Memory B cell (primary cell): ENCODE measurements at regions not wholly inside any gene's neighbourhood (a gene's known extent, or its start where the extent isn't known, plus 50 kb on each side); places are given as distances from the start of the nearest gene placed in this dataset.
"Not testable (repeated sequence)": the region's sequence is repeated elsewhere in the genome, so short reads cannot be mapped to it uniquely, and the experiment has no call there.

Source experiments
- ATAC-seq: fragments of 150-1000 bp; cut with Tn5 transposase; 2 replicates; pipeline ENCODE4 v1.10.0; 2021; ENCODE audit warnings: low read depth, mild to moderate bottlenecking, moderate library complexity
- DNase-seq, 2 donors: peaks; one replicate each; pipeline ENCODE4 v3.0.0; 2022; ENCODE audit warnings: low spot score in 2 of 2
- H3K27ac Mint-ChIP-seq: one replicate; pipeline ENCODE4 v1.8.0; 2022; ENCODE audit warnings: mild to moderate bottlenecking, moderate library complexity, mixed read lengths
- H3K27me3 Mint-ChIP-seq: one replicate; pipeline ENCODE4 v1.8.0; 2022; ENCODE audit warnings: mixed read lengths
- H3K36me3 Mint-ChIP-seq: one replicate; pipeline ENCODE4 v1.8.0; 2022; ENCODE audit warnings: mild to moderate bottlenecking, mixed read lengths
- H3K4me1 Mint-ChIP-seq: one replicate; pipeline ENCODE4 v1.8.0; 2022; ENCODE audit warnings: mixed read lengths
- H3K4me3 Mint-ChIP-seq: one replicate; pipeline ENCODE4 v1.8.0; 2022; ENCODE audit warnings: mild to moderate bottlenecking, moderate library complexity, mixed read lengths
- H3K9me3 Mint-ChIP-seq: one replicate; pipeline ENCODE4 v1.8.0; 2022; ENCODE audit warnings: mixed read lengths

- H3K4me1 Mint-ChIP-seq: peaks cover 11% of the 10 kb centered on the region
These were observed 186.2 kb upstream of the TNFAIP3 start for GRCh38 chr6:137680705-137681346.

DNA sequence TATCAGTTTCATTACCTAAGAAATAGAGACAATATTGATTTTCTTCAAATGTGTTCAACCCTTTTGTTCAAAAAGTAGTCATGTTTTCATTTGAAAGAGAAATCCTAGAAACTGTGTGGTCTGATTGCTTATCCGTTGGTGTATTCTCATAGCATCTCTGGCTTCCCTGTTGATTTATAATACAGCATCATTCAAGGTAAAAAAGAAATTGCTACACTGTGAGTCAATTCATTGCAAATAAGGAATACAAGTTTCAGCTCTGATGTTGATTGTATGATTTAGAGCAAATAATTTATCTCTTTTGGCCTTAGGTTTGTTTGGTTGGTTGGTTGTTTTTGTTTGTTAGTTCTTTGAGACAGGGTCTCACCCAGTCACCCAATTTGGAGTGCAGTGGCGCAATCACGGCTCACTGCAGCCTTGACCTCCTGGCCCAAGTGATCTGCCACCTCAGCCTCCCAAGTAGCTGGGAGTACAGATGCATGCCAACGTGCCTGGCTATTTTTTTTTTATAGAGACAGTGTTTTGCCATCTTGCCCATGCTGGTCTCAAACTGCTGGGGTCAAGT lies 185.5 kb upstream of the TNFAIP3 start:
- H3K4me1 Mint-ChIP-seq: peaks cover 11% of the 10 kb centered on the region
- no peaks in the 10 kb centered on the region for H3K9me3 Mint-ChIP-seq
- ATAC-seq (no peak), DNase-seq (no peak)
- no peaks in the 10 kb centered on the region for H3K36me3 Mint-ChIP-seq
- H3K4me3 Mint-ChIP-seq: no peak overlapping the region
- no peak overlapping the region for H3K27ac Mint-ChIP-seq
- H3K27me3 Mint-ChIP-seq: peaks cover 5% of the 10 kb centered on the region

More at GRCh38 chr6:137680705-137681346, 186.2 kb upstream of the TNFAIP3 start:
- no peak for ATAC-seq
- H3K27me3 Mint-ChIP-seq: peaks cover 5% of the 10 kb centered on the region
- no peaks in the 10 kb centered on the region for H3K9me3 Mint-ChIP-seq
- H3K4me3 Mint-ChIP-seq: no peak overlapping the region
- no peak for DNase-seq
- H3K27ac Mint-ChIP-seq: no peak overlapping the region
- no peaks in the 10 kb centered on the region for H3K36me3 Mint-ChIP-seq

GRCh38 chr6:137682658-137683057 lies 184.4 kb upstream of the TNFAIP3 start:
- H3K4me3 Mint-ChIP-seq, H3K27ac Mint-ChIP-seq, DNase-seq, H3K9me3 Mint-ChIP-seq, H3K36me3 Mint-ChIP-seq, ATAC-seq, H3K27me3 Mint-ChIP-seq, H3K4me1 Mint-ChIP-seq: not testable (repeated sequence)

GRCh38 chr6:137683916-137684315 lies 183.1 kb upstream of the TNFAIP3 start:
- no peak for ATAC-seq
- no peaks in the 10 kb centered on the region for H3K36me3 Mint-ChIP-seq
- peaks cover 4% of the 10 kb centered on the region for H3K4me1 Mint-ChIP-seq
- DNase-seq: no peak
- no peaks in the 10 kb centered on the region for H3K9me3 Mint-ChIP-seq
- H3K4me3 Mint-ChIP-seq: no peak overlapping the region
- H3K27me3 Mint-ChIP-seq: no peaks in the 10 kb centered on the region
- H3K27ac Mint-ChIP-seq: no peak overlapping the region

DNA sequence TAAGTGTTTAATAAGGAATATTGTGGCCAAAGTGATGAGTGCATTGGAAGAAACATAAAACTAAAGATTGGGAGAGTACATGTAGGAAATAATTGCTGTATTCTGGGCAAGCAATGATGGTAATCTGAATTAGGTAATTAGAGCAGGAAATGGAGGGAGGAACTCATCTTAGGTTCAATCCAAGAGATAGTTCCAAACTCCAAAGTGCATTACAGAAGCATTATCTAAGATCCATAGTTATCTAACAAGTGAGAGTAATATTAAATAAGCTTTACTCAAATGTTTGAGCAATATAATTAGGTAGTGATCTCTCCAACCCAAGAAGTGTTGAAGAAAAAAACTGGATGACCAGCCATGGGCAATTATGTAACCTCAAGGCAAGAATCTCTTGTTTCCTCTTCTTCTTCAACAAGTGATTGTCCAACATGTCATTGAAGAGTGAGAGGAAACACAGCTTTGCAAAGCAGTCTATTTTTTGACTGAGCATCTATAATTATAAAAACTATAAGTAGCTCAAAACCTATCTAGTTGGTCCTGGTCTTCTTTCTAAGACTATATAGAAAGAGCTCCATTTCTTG lies 181.2 kb upstream of the TNFAIP3 start:
- Mint-ChIP-seq H3K27ac (no peak overlapping the region), H3K9me3 (no peaks in the 10 kb centered on the region), H3K36me3 (no peaks in the 10 kb centered on the region), H3K27me3 (peaks cover 2% of the 10 kb centered on the region), H3K4me3 (no peak overlapping the region), H3K4me1 (peaks cover 1% of the 10 kb centered on the region)
- no peak for DNase-seq
- no peak for ATAC-seq

DNA sequence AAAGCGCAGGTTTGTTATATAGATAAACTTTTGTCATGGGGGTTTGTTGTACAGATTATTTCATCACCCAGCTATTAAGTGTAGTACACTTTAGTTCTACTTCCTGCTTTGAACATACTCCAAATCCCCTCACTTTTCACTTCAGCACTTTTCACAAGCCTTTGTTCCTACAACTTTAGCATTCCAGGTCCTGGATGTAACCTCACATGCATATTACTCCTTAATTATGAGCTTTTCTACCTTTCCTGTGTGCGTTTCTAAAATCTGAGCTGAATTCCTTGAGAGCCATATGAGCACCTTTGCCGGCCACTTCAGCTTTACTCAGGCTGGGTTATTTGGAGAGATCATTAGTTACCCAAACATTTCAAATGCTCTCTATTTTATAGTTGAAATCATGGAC lies 179.2 kb upstream of the TNFAIP3 start:
- no peak for ATAC-seq
- no peaks in the 10 kb centered on the region for H3K36me3 Mint-ChIP-seq
- DNase-seq: no peak
- H3K27me3 Mint-ChIP-seq: peaks cover 4% of the 10 kb centered on the region
- peaks cover 1% of the 10 kb centered on the region for H3K9me3 Mint-ChIP-seq
- no peak overlapping the region for H3K27ac Mint-ChIP-seq
- no peaks in the 10 kb centered on the region for H3K4me1 Mint-ChIP-seq
- no peak overlapping the region for H3K4me3 Mint-ChIP-seq

DNA sequence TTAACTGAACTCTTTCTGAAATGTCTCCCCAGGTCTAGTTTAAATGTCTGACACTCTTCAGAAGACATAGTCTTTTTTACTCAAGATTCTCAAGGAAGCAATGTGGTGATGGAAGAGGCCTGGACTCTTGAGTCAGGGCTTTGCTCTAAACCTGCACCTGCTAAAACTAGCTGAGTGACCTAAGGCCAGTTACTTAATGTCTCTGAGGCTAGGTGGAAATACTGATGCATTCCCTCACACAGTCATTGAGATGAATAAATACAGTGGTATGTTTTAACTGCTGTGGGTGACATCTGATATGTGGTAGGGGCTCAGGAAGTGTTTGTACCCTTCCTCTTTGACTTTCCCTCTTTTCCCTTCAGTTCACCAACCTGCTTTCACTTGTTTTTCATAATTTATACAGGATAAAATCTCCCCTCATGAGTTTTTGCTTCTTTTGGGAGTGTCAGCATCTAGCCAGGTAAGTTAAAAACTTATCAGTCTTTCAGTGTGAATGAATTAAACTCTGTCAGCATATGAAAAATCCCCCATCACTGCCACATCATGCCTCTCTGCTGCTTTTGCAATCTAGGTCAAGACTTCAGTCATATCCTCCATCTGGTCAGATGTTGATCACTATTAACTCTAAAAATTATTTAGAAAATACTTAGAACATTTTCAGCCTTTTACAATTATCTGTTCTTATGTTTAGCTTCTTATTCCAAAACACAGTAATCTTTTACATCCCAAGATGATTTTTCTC lies 178.7 kb upstream of the TNFAIP3 start:
- Mint-ChIP-seq H3K4me1 (no peaks in the 10 kb centered on the region), H3K27me3 (peaks cover 4% of the 10 kb centered on the region), H3K27ac (no peak overlapping the region), H3K4me3 (no peak overlapping the region), H3K9me3 (peaks cover 1% of the 10 kb centered on the region), H3K36me3 (no peaks in the 10 kb centered on the region)
- no peak for ATAC-seq
- no peak for DNase-seq

DNA sequence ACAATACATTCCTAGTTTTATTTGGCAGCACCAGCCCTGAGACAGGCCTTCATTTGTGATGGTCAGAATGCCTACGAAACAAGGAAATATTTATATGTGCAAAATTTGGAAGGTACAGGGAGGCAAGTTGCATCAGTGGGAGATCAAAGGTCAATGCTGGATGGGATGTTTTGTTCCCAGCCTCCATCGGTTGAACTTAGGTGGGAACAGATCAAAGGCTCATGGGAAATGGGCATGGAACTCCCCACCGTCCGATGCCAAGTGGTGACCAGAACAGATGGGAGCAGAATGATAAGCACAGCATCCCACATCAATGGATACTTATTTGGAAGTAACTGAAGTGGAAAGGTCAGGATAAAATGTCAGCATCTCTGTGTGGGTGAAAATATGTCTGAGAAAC lies 177.7 kb upstream of the TNFAIP3 start:
- ATAC-seq: no peak
- Mint-ChIP-seq H3K4me3 (no peak overlapping the region), H3K27ac (no peak overlapping the region), H3K27me3 (peaks cover 4% of the 10 kb centered on the region), H3K36me3 (no peaks in the 10 kb centered on the region), H3K9me3 (peaks cover 1% of the 10 kb centered on the region), H3K4me1 (no peaks in the 10 kb centered on the region)
- no peak for DNase-seq

GRCh38 chr6:137690034-137690433 lies 177.0 kb upstream of the TNFAIP3 start:
- no peak overlapping the region for H3K27ac Mint-ChIP-seq
- H3K9me3 Mint-ChIP-seq: peaks cover 1% of the 10 kb centered on the region
- H3K27me3 Mint-ChIP-seq: peaks cover 6% of the 10 kb centered on the region
- no peaks in the 10 kb centered on the region for H3K36me3 Mint-ChIP-seq
- no peaks in the 10 kb centered on the region for H3K4me1 Mint-ChIP-seq
- no peak overlapping the region for H3K4me3 Mint-ChIP-seq
- DNase-seq (no peak), ATAC-seq (no peak)

DNA sequence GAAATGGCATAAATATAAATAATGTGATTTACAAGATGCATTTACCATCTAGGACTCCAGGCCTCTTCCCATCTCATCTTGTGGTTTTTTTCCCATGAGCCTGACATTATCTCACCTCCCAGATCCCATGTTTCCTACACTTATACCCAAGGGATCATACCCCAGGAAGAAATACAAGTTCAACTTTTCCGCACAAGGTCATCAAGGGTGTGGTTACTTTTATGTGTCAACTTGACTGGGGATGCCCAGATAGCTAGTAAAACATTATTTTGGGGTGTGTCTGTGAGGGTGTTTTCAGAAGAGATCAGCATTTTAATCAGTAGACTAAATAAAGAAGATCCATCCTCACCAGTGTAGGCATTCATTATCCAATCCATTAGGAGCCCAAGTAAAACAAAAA lies 176.3 kb upstream of the TNFAIP3 start:
- ATAC-seq: no peak
- DNase-seq: no peak
- Mint-ChIP-seq H3K36me3 (no peaks in the 10 kb centered on the region), H3K27ac (no peak overlapping the region), H3K4me3 (no peak overlapping the region), H3K9me3 (peaks cover 1% of the 10 kb centered on the region), H3K27me3 (peaks cover 6% of the 10 kb centered on the region), H3K4me1 (no peaks in the 10 kb centered on the region)

DNA sequence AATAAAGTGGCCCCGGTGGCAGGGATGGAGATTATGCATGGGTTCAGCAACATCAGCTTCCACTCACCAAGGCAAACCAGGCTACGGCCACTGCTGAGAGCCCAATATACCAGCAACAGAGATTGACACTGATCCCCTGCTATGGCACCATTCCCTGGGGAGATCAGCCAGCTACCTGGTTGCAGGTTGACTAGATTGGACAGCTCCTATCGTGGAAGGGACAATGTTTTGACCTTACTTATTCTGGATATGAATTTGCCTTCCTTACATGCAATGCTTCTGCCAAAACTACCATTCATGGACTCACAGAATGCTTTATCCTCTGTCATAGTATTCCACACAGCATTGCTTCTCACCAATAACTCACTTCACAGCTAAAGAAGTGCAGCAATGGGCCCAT lies 174.8 kb upstream of the TNFAIP3 start:
- Mint-ChIP-seq H3K36me3 (no peaks in the 10 kb centered on the region), H3K4me3 (no peak overlapping the region), H3K4me1 (no peaks in the 10 kb centered on the region), H3K27ac (no peak overlapping the region), H3K27me3 (peaks cover 6% of the 10 kb centered on the region), H3K9me3 (peaks cover 1% of the 10 kb centered on the region)
- DNase-seq (no peak), ATAC-seq (no peak)

DNA sequence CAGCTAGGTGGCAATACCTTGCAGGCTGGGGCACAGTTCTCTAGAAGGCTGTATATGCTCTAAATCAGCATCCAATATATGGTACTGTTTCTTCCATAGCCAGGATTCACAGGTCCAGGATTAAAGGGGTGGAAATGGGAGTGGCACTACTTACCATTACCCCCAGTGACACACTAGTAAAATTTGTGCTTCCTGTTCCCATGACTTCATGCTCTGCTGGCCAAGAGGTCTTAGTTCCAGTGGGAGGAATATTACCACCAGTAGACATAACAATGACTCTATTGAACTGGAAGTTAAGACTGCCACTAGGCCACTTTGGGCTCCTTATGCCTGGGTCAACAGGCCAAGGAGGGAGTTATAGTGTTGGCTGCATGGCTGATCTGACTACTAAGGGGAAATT lies 174.3 kb upstream of the TNFAIP3 start:
- peaks cover 6% of the 10 kb centered on the region for H3K27me3 Mint-ChIP-seq
- H3K27ac Mint-ChIP-seq: no peak overlapping the region
- H3K9me3 Mint-ChIP-seq: peaks cover 1% of the 10 kb centered on the region
- no peak overlapping the region for H3K4me3 Mint-ChIP-seq
- H3K36me3 Mint-ChIP-seq: no peaks in the 10 kb centered on the region
- no peaks in the 10 kb centered on the region for H3K4me1 Mint-ChIP-seq
- DNase-seq (no peak), ATAC-seq (no peak)

DNA sequence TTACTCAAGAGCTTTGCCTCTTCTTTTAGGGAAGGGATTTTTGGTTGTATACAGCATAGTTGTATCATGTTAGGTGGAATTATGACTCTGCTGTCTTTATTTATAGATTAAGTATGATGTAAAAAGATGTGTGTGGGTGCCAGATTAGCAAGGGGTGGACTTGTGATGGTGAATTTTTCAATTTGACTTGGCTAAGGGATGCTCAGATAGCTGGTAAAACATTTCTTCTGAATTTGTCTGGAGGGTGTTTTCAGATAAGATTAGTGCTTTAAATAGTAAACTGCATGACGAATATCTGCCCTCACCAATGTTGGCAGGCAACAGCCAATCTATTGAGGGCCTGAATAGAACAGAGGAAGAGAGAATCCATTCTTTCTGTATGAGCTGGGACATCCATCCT lies 173.3 kb upstream of the TNFAIP3 start:
- Mint-ChIP-seq H3K4me1 (peaks cover 2% of the 10 kb centered on the region), H3K36me3 (no peaks in the 10 kb centered on the region), H3K9me3 (peaks cover 1% of the 10 kb centered on the region), H3K27me3 (peaks cover 6% of the 10 kb centered on the region), H3K27ac (no peak overlapping the region), H3K4me3 (no peak overlapping the region)
- no peak for ATAC-seq
- no peak for DNase-seq

- H3K27ac Mint-ChIP-seq: no peak overlapping the region
- ATAC-seq: no peak
- no peak for DNase-seq
- peaks cover 8% of the 10 kb centered on the region for H3K4me1 Mint-ChIP-seq
- peaks cover 7% of the 10 kb centered on the region for H3K27me3 Mint-ChIP-seq
- H3K9me3 Mint-ChIP-seq: peaks cover 1% of the 10 kb centered on the region
- H3K4me3 Mint-ChIP-seq: no peak overlapping the region
- H3K36me3 Mint-ChIP-seq: no peaks in the 10 kb centered on the region
These were observed 170.3 kb upstream of the TNFAIP3 start for GRCh38 chr6:137696765-137697164.
